ENCODE measurements at regions not wholly inside any gene's neighbourhood (a gene's known extent, or its start where the extent isn't known, plus 50 kb on each side); places are given as distances from the start of the nearest gene placed in this dataset.

DNA sequence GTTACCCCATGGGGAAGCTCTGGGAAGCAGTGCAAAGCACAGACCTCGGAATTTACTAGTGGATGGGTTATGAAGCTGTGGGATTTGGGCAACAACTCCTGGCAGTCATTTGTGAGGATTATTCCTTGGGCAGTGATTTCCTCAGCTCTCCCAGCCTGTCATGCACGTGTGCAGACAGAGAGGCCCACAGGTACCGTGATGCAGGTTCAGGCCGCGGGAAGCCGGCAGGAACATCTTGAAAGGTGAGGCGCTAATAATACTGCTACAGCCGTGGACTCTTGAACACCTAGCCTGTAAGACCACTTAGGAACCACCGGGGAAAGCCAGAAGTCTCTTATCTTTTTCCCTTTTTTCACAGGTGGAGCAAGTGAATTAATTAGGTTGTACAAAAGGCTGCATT, 80.2 kb upstream of the CPHXL start:
- TF ChIP-seq, protein P1, sequence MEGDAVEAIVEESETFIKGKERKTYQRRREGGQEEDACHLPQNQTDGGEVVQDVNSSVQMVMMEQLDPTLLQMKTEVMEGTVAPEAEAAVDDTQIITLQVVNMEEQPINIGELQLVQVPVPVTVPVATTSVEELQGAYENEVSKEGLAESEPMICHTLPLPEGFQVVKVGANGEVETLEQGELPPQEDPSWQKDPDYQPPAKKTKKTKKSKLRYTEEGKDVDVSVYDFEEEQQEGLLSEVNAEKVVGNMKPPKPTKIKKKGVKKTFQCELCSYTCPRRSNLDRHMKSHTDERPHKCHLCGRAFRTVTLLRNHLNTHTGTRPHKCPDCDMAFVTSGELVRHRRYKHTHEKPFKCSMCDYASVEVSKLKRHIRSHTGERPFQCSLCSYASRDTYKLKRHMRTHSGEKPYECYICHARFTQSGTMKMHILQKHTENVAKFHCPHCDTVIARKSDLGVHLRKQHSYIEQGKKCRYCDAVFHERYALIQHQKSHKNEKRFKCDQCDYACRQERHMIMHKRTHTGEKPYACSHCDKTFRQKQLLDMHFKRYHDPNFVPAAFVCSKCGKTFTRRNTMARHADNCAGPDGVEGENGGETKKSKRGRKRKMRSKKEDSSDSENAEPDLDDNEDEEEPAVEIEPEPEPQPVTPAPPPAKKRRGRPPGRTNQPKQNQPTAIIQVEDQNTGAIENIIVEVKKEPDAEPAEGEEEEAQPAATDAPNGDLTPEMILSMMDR (IDR thresholded peaks at IDR 0.05; ENCODE audit: unreplicated experiment) = no peak
- CTCF ChIA-PET = no interaction called here
- BruUV-seq (replicated peaks) = no TSS peak

GRCh38 chr16:75810342-75810741, 84.1 kb upstream of the CPHXL start:
- CTCF ChIA-PET = no interaction called here
- DNase-seq = no peak
- no peaks in the 10 kb centered on the region for H3K36me3 Mint-ChIP-seq (ENCODE audit: insufficient read depth, unreplicated experiment)
- intact Hi-C loops (cut with micrococcal nuclease; ENCODE audit: unreplicated experiment) = no loop called here
- no TSS peak for BruUV-seq (replicated peaks)
- no peaks in the 10 kb centered on the region for H3K4me1 Mint-ChIP-seq (ENCODE audit: low read depth, unreplicated experiment)
- peaks cover 15% of the 10 kb centered on the region for H3K27me3 Mint-ChIP-seq (ENCODE audit: unreplicated experiment)
- no peaks in the 10 kb centered on the region for H3K9me3 Mint-ChIP-seq (ENCODE audit: low read depth, unreplicated experiment)
- TF ChIP-seq, protein P1 (IDR thresholded peaks at IDR 0.05; ENCODE audit: unreplicated experiment) = no peak
- H3K4me3 Mint-ChIP-seq (ENCODE audit: low read depth, unreplicated experiment) = no peak overlapping the region
- no peak overlapping the region for H3K27ac Mint-ChIP-seq (ENCODE audit: unreplicated experiment)

More for the DNA sequence above, 80.2 kb upstream of the CPHXL start:
- no peak for DNase-seq
- Mint-ChIP-seq H3K9me3 (ENCODE audit: low read depth, unreplicated experiment) (no peaks in the 10 kb centered on the region), H3K36me3 (ENCODE audit: insufficient read depth, unreplicated experiment) (no peaks in the 10 kb centered on the region), H3K27ac (ENCODE audit: unreplicated experiment) (no peak overlapping the region), H3K27me3 (ENCODE audit: unreplicated experiment) (peaks cover 32% of the 10 kb centered on the region), H3K4me3 (ENCODE audit: low read depth, unreplicated experiment) (no peak overlapping the region), H3K4me1 (ENCODE audit: low read depth, unreplicated experiment) (no peaks in the 10 kb centered on the region)
- intact Hi-C loops (cut with micrococcal nuclease; ENCODE audit: unreplicated experiment) = no loop called here

DNA sequence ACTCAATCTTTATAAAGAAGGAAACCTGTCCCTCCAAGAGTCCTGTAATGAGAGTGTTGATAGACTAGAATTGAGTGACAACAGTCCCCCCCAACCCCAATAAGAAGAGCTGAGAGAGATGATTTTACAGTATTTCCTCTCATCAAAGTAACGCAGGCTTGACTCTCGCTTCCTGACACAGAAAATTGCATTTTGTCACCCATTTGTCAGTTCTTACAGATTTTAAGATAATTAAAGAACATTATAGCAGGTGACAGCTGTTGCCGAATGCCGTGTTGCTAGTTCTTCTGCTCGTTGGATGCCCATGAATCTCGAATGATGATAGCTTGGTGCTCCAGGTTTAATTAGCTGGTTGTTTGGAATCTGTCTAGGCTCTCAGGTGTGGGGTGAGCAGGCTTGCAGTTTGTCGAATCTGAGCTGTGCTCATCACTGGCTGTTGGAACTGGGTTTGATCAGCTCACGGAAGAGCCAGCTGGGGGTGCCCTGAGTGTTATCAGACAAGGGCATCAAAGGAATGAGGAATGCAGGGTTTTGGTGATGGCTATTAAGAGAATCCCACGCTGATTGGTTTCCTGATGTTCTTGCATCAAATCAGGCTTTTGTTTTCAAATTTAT, 84.8 kb upstream of the CPHXL start:
- H3K27ac Mint-ChIP-seq (ENCODE audit: unreplicated experiment) = no peak overlapping the region
- no peak for DNase-seq
- TF ChIP-seq, protein P1 (IDR thresholded peaks at IDR 0.05; ENCODE audit: unreplicated experiment) = no peak
- no peaks in the 10 kb centered on the region for H3K9me3 Mint-ChIP-seq (ENCODE audit: low read depth, unreplicated experiment)
- intact Hi-C loops (cut with micrococcal nuclease; ENCODE audit: unreplicated experiment) = no loop called here
- no peaks in the 10 kb centered on the region for H3K36me3 Mint-ChIP-seq (ENCODE audit: insufficient read depth, unreplicated experiment)
- H3K4me3 Mint-ChIP-seq (ENCODE audit: low read depth, unreplicated experiment) = no peak overlapping the region
- BruUV-seq (replicated peaks) = no TSS peak
- peaks cover 11% of the 10 kb centered on the region for H3K27me3 Mint-ChIP-seq (ENCODE audit: unreplicated experiment)
- CTCF ChIA-PET = no interaction called here
- H3K4me1 Mint-ChIP-seq (ENCODE audit: low read depth, unreplicated experiment) = no peaks in the 10 kb centered on the region

DNA sequence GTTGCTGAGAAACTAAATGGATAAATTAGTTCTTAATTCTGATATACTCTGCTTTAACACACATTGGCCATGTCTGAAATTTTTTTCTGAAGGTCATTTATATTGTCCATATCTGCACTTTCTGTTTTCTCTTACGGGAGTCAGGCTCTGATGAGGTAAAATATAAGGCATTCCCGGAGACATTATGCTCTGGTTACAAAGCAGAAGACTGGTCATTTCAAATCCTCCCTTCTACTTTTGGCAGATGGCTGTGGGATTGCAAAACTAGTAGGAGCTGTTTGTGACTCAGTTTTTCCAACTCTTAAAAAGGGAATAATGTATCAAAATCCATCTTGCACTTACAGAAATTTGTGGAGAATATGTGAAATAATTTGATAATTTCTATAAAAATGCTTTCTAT, 92.2 kb upstream of the CPHXL start:
- Mint-ChIP-seq H3K27ac (ENCODE audit: unreplicated experiment) (no peak overlapping the region), H3K4me3 (ENCODE audit: low read depth, unreplicated experiment) (no peak overlapping the region), H3K4me1 (ENCODE audit: low read depth, unreplicated experiment) (no peaks in the 10 kb centered on the region), H3K36me3 (ENCODE audit: insufficient read depth, unreplicated experiment) (no peaks in the 10 kb centered on the region), H3K9me3 (ENCODE audit: low read depth, unreplicated experiment) (peaks cover 2% of the 10 kb centered on the region), H3K27me3 (ENCODE audit: unreplicated experiment) (peaks cover 21% of the 10 kb centered on the region)
- TF ChIP-seq, protein P1 (IDR thresholded peaks at IDR 0.05; ENCODE audit: unreplicated experiment) = no peak
- CTCF ChIA-PET = no interaction called here
- BruUV-seq (replicated peaks) = no TSS peak
- intact Hi-C loops (cut with micrococcal nuclease; ENCODE audit: unreplicated experiment) = no loop called here
- no peak for DNase-seq

Measured in Calu3 (cell line).